ENCODE measurements at regions not wholly inside any gene's neighbourhood (a gene's known extent, or its start where the extent isn't known, plus 50 kb on each side); places are given as distances from the start of the nearest gene placed in this dataset.
"Not testable (repeated sequence)": the region's sequence is repeated elsewhere in the genome, so short reads cannot be mapped to it uniquely, and the experiment has no call there.

DNA sequence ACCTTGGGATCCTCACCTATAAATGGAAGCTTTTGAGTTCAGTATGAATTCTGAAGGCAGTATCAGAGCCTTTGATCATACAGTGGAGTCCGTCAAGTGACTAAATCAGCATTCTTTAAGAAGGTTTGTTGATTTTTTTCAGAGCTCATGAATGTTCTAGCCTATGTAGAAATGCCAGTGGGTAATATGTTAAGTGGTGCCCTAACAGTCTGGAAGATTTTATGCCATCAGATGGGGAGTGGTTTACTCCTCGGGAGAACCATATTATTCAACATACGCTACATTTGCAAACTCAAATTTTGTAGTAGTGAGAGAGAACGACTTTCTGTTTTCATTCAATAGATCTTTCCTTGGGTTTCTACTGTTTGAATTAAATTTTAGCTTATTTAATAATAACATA, 225.0 kb upstream of the ACVR2A start:
- Histone ChIP-seq H3K4me1 (ENCODE audit: insufficient read depth, low read length) (peaks cover 13% of the 10 kb centered on the region), H3K4me3 (ENCODE audit: low read length) (no peak overlapping the region), H3K27me3 (ENCODE audit: insufficient read depth, low read length) (no peaks in the 10 kb centered on the region), H3K9me3 (ENCODE audit: low read depth, low read length) (no peaks in the 10 kb centered on the region)

DNA sequence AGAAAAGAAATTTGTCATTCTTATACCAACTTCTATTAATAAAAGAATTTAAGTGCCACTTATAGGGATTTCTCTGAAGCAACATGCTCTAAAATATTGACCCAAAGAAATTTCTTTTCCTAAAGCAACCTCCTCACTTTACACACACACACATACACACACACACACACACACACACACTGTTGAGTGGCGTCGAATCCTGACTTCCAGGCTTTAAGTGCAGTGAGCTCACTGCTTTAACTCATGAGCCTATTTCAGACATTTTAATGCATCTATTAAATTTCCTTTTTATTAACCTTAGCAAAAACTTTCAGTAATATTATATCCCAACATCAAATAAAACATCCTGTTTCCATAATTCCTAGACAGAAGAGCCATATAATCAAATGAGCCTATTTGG, 229.1 kb upstream of the ACVR2A start:
- Histone ChIP-seq H3K27me3 (ENCODE audit: insufficient read depth, low read length) (no peaks in the 10 kb centered on the region), H3K4me3 (ENCODE audit: low read length) (no peak overlapping the region), H3K9me3 (ENCODE audit: low read depth, low read length) (no peaks in the 10 kb centered on the region), H3K4me1 (ENCODE audit: insufficient read depth, low read length) (no peaks in the 10 kb centered on the region)

DNA sequence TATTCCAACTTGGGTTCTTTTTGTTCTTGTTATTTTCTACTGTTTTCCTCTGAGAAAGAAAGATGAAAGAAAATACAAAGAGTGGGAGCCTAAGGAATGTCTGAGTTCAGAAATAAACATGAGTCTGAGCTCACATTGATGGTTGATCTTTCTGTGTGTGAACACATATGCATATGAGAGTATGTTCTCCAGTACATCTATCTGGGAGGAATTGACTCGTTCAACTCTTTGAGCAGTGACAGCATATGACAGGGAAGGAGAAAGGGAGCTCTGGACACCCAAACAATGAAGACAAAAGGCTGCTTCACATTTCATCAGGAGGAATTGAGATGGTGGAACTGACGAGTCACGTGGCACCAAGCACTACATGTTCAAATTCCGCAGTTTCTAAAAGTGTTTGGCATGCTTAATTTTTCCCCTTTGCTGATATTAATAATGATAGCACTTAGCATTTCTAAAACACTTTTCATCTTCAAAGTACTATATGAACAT, 229.8 kb upstream of the ACVR2A start:
- Histone ChIP-seq H3K4me1 (ENCODE audit: insufficient read depth, low read length) (no peaks in the 10 kb centered on the region), H3K27me3 (ENCODE audit: insufficient read depth, low read length) (no peaks in the 10 kb centered on the region), H3K9me3 (ENCODE audit: low read depth, low read length) (no peaks in the 10 kb centered on the region), H3K4me3 (ENCODE audit: low read length) (no peak overlapping the region)

GRCh38 chr2:147614471-147614870, 230.4 kb upstream of the ACVR2A start:
- H3K4me1 ChIP-seq (ENCODE audit: insufficient read depth, low read length) = no peaks in the 10 kb centered on the region
- no peaks in the 10 kb centered on the region for H3K27me3 ChIP-seq (ENCODE audit: insufficient read depth, low read length)
- no peak overlapping the region for H3K4me3 ChIP-seq (ENCODE audit: low read length)
- H3K9me3 ChIP-seq (ENCODE audit: low read depth, low read length) = no peaks in the 10 kb centered on the region

- Histone ChIP-seq H3K4me1 (ENCODE audit: insufficient read depth, low read length) (no peaks in the 10 kb centered on the region), H3K4me3 (ENCODE audit: low read length) (no peak overlapping the region), H3K9me3 (ENCODE audit: low read depth, low read length) (no peaks in the 10 kb centered on the region), H3K27me3 (ENCODE audit: insufficient read depth, low read length) (no peaks in the 10 kb centered on the region)
Measured at GRCh38 chr2:147610496-147611040, 234.3 kb upstream of the ACVR2A start.

DNA sequence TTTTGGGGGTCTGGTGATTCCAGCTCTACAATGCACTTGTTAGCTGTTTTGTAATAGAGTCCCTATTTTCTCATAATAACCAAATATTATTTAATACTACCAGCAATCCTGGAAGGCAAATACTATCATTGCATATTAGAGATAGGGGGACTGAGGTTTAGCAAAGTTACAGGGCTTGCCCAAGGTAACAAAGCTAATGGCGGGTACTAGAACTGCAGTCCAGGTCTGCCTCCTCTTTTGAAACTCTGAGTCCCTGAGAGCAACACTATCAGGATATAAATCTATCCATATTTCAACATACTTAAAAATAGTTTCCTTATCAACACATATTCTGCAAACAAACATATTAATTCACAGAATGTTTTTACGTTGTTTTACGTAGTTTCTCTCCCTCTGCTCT, 235.5 kb upstream of the ACVR2A start:
- H3K4me3 ChIP-seq (ENCODE audit: low read length) = no peak overlapping the region
- H3K27me3 ChIP-seq (ENCODE audit: insufficient read depth, low read length) = no peaks in the 10 kb centered on the region
- H3K9me3 ChIP-seq (ENCODE audit: low read depth, low read length) = no peaks in the 10 kb centered on the region
- H3K4me1 ChIP-seq (ENCODE audit: insufficient read depth, low read length) = no peaks in the 10 kb centered on the region

- Histone ChIP-seq H3K9me3 (ENCODE audit: low read depth, low read length) (no peaks in the 10 kb centered on the region), H3K27me3 (ENCODE audit: insufficient read depth, low read length) (no peaks in the 10 kb centered on the region), H3K4me3 (ENCODE audit: low read length) (no peak overlapping the region), H3K4me1 (ENCODE audit: insufficient read depth, low read length) (no peaks in the 10 kb centered on the region)
Measured at GRCh38 chr2:147607379-147607778, 237.4 kb upstream of the ACVR2A start.

DNA sequence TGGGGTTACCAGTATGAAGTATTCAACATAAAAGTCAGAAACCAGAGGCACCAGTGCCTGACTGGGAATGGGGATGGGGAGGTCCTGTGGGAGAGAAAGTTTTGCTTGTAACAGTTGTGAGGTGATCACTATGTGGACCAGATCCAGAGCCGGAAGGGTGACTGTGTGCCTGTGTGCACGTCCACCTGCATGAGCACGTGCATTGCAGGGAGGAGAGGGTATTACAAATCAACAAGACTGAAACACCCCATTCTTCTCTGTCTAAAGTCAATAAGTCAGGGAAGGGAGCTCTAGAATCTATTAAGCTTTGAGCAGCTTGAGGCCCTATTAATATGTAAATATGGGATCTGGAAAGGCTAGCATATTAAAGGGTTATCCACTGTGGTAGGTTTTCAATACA, 241.0 kb upstream of the ACVR2A start:
- Histone ChIP-seq H3K9me3 (ENCODE audit: low read depth, low read length) (no peaks in the 10 kb centered on the region), H3K4me1 (ENCODE audit: insufficient read depth, low read length) (no peaks in the 10 kb centered on the region), H3K4me3 (ENCODE audit: low read length) (no peak overlapping the region), H3K27me3 (ENCODE audit: insufficient read depth, low read length) (no peaks in the 10 kb centered on the region)

GRCh38 chr2:147603447-147603846, 241.4 kb upstream of the ACVR2A start:
- Histone ChIP-seq H3K9me3 (ENCODE audit: low read depth, low read length) (no peaks in the 10 kb centered on the region), H3K4me1 (ENCODE audit: insufficient read depth, low read length) (no peaks in the 10 kb centered on the region), H3K4me3 (ENCODE audit: low read length) (no peak overlapping the region), H3K27me3 (ENCODE audit: insufficient read depth, low read length) (no peaks in the 10 kb centered on the region)

DNA sequence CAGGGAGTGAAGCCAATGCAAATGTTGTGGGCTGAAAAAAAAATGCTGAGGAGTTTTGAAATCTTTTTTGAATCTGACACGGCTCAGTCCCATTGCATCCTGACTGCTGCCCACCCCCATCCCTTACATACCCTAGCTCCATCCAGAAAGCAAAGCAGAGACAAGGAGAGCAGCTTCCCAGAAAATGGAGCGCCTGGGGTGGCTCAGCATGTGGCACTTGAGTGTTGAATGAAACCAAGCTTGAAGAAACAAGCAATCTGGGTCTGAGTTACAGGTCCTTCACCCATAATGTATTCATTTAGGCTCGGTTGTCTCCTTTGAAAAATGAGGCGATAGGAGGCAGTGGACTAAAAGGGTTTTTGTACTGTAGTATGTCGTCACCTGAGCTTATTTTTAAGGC, 244.2 kb upstream of the ACVR2A start:
- Histone ChIP-seq H3K27me3 (ENCODE audit: insufficient read depth, low read length) (no peaks in the 10 kb centered on the region), H3K4me1 (ENCODE audit: insufficient read depth, low read length) (no peaks in the 10 kb centered on the region), H3K9me3 (ENCODE audit: low read depth, low read length) (no peaks in the 10 kb centered on the region), H3K4me3 (ENCODE audit: low read length) (no peak overlapping the region)

DNA sequence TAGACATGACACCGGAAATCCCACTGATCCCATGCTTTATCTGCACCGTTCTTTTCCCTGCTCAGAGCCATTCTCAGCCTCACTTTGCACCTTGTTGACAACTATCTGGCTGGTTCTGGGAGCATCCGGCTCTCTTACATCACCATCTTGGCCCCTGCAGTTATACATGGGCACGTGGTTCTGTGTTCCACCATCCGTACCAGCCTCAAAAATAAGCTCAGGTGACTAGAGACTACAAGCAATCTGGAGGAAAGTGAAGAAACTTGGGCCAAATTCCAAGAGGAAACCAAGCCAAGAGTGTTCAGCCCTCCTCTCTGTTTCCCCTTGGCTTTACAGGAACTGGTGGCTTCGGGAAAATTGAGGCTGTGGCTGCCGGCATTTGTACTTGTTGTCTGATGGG, 244.6 kb upstream of the ACVR2A start:
- H3K27me3 ChIP-seq (ENCODE audit: insufficient read depth, low read length) = no peaks in the 10 kb centered on the region
- no peak overlapping the region for H3K4me3 ChIP-seq (ENCODE audit: low read length)
- H3K9me3 ChIP-seq (ENCODE audit: low read depth, low read length) = no peaks in the 10 kb centered on the region
- no peaks in the 10 kb centered on the region for H3K4me1 ChIP-seq (ENCODE audit: insufficient read depth, low read length)

DNA sequence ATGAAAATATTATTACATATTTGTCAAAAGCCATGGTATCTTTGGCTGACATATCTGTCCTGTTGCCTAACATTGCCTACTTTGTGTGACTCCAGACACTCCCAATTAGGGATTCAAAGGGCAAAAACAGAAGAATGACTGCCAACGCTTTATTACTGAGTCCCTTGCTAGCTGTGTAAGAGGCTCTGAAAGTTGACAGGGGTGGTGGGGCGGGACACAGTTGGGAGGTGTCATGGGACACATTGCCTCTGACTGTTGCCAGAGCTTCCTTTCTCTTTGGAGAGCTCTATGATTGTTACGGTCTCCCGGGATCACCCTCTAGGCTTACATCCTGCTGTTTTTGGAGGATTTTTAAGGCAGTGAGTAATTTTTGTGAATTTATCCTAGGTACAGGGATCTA, 249.6 kb upstream of the ACVR2A start:
- Histone ChIP-seq H3K9me3 (ENCODE audit: low read depth, low read length) (no peaks in the 10 kb centered on the region), H3K4me3 (ENCODE audit: low read length) (no peak overlapping the region), H3K27me3 (ENCODE audit: insufficient read depth, low read length) (no peaks in the 10 kb centered on the region), H3K4me1 (ENCODE audit: insufficient read depth, low read length) (no peaks in the 10 kb centered on the region)

GRCh38 chr2:147594038-147594437, 250.8 kb upstream of the ACVR2A start:
- H3K27me3 ChIP-seq (ENCODE audit: insufficient read depth, low read length) = no peaks in the 10 kb centered on the region
- no peaks in the 10 kb centered on the region for H3K9me3 ChIP-seq (ENCODE audit: low read depth, low read length)
- no peaks in the 10 kb centered on the region for H3K4me1 ChIP-seq (ENCODE audit: insufficient read depth, low read length)
- H3K4me3 ChIP-seq (ENCODE audit: low read length) = no peak overlapping the region

DNA sequence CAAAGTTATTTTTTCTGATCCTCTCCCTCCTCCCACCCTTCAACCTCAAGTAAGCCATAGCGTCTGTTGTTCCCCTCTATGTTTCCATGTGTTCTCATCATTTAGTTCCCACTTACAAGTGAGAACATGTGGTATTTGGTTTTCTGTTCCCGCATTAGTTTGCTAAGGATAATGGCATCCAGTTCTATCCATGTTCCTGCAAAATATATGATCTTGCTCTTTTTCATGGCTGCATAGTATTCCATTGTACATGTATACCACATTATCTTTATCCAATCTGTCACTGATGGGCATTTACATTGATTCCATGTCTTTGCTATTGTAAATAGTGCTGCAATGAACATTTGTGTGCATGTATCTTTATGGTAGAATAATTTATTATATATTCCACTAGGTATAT, 252.0 kb upstream of the ACVR2A start:
- H3K4me1 ChIP-seq (ENCODE audit: insufficient read depth, low read length); H3K9me3 ChIP-seq (ENCODE audit: low read depth, low read length); H3K4me3 ChIP-seq (ENCODE audit: low read length); H3K27me3 ChIP-seq (ENCODE audit: insufficient read depth, low read length): not testable (repeated sequence)

DNA sequence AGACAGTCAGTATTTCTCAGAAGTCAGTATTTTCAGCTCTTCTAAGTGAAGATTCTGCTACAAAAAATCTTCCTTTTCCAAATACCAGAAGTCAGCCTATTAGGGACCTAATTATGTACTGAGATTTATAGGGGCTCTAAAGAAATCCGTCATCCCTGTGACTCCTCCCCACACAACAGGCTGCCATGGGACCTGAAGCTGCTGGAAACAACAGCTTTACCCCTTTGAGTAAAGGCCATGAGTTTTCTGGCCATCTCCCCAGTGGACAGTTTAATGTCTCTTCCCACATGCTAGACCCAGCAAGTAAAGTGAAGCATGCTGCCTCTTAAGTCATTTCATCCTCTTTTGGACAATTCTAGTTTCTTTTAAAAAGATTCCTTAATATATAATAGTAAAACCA, 255.7 kb upstream of the ACVR2A start:
- Histone ChIP-seq H3K27me3 (ENCODE audit: insufficient read depth, low read length) (no peaks in the 10 kb centered on the region), H3K4me3 (ENCODE audit: low read length) (no peak overlapping the region), H3K4me1 (ENCODE audit: insufficient read depth, low read length) (no peaks in the 10 kb centered on the region), H3K9me3 (ENCODE audit: low read depth, low read length) (no peaks in the 10 kb centered on the region)

- no peaks in the 10 kb centered on the region for H3K4me1 ChIP-seq (ENCODE audit: insufficient read depth, low read length)
- no peaks in the 10 kb centered on the region for H3K27me3 ChIP-seq (ENCODE audit: insufficient read depth, low read length)
- H3K4me3 ChIP-seq (ENCODE audit: low read length) = no peak overlapping the region
- no peaks in the 10 kb centered on the region for H3K9me3 ChIP-seq (ENCODE audit: low read depth, low read length)
Measured at GRCh38 chr2:147588191-147588590, 256.6 kb upstream of the ACVR2A start.

Data from mononuclear cell (primary cell).